ENCODE measurements at regions not wholly inside any gene's neighbourhood (a gene's known extent, or its start where the extent isn't known, plus 50 kb on each side); places are given as distances from the start of the nearest gene placed in this dataset.

DNA sequence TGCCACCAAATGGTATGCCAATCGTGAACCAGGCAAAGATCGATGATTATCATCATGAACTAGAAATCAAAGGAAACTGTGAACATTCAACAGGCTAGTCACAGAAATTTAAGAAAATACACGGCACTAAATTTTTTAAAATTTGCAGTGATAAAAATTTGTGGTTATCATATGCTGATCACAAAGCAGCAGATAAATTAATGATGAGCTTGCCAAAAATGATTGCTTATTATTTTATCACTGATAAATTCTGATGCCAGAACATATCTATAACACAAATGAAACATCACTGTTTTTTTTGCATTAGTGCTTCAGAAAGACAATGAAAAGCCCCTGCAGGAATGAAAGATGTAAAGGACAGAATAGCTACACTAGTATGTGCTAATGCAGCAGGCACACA lies 1413.2 kb upstream of the MAP3K7 start:
- H3K27ac Mint-ChIP-seq, result no peak overlapping the region
- peaks cover 1 to 3% of the 10 kb centered on the region in 2 donors for H3K9me3 Mint-ChIP-seq
- no peaks in the 10 kb centered on the region for H3K4me1 Mint-ChIP-seq
- H3K4me3 Mint-ChIP-seq, result no peak overlapping the region
- no peaks in the 10 kb centered on the region for H3K27me3 Mint-ChIP-seq
- H3K36me3 Mint-ChIP-seq, result no peaks in the 10 kb centered on the region
- ATAC-seq (replicated peaks), result no peak
- no peak for DNase-seq

DNA sequence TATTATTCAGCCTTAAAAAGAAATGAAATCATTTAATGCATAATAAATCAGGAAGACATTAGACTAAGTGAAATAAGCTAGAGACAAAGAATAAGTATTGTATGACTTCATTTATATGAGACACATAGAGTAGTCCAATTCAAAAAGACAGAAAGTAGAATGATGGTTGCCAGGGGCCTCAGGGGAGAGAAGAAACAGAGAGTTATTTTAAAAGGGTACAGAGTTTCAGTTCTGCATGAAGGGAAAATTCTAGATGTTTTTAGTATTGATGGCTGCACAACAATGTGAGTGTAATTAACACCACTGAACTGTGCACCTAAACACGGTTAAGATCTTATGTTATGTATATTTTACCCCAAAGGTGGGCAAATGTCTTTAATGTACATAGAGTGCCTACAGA lies 1407.9 kb upstream of the MAP3K7 start:
- ATAC-seq (replicated peaks), result no peak

GRCh38 chr6:91982559-91982958 lies 1395.7 kb upstream of the MAP3K7 start:
- DNase-seq (no peak), ATAC-seq (replicated peaks) (no peak)
- H3K4me1 Mint-ChIP-seq, result no peaks in the 10 kb centered on the region
- H3K27me3 Mint-ChIP-seq, result no peaks in the 10 kb centered on the region
- no peaks in the 10 kb centered on the region for H3K36me3 Mint-ChIP-seq
- no peak overlapping the region for H3K27ac Mint-ChIP-seq
- no peaks in the 10 kb centered on the region for H3K9me3 Mint-ChIP-seq
- no peak overlapping the region for H3K4me3 Mint-ChIP-seq

More for the DNA sequence above, 1407.9 kb upstream of the MAP3K7 start:
- no peak for DNase-seq
- Mint-ChIP-seq H3K4me1 (no peaks in the 10 kb centered on the region), H3K4me3 (no peak overlapping the region), H3K27ac (no peak overlapping the region), H3K9me3 (peaks cover 4 to 12% of the 10 kb centered on the region in 2 donors), H3K36me3 (no peaks in the 10 kb centered on the region), H3K27me3 (no peaks in the 10 kb centered on the region)

GRCh38 chr6:91976797-91977196 lies 1389.9 kb upstream of the MAP3K7 start:
- DNase-seq, result no peak
- Mint-ChIP-seq H3K4me1 (no peaks in the 10 kb centered on the region), H3K4me3 (no peak overlapping the region), H3K36me3 (no peaks in the 10 kb centered on the region), H3K9me3 (peaks cover 5 to 9% of the 10 kb centered on the region in 2 donors), H3K27me3 (no peaks in the 10 kb centered on the region), H3K27ac (no peak overlapping the region)
- no peak for ATAC-seq (replicated peaks)

DNA sequence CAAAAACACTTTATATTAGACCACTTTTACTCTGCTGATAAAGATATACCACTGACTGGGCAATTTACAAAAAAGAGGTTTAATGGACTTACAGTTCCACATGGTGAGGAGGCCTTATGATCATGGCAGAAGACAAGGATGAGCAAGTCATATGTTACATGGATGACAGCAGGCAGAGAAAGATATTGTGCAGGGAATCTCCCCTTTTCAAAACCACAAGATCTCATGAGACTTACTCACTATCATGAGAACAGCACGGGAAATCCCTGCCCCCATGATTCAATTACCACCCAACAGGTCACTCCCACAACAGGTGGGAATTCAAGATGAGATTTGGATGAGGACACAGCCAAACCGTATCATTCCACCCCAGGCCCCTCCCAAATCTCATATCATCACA lies 1383.8 kb upstream of the MAP3K7 start:
- H3K27ac Mint-ChIP-seq, result no peak overlapping the region
- H3K4me1 Mint-ChIP-seq, result no peaks in the 10 kb centered on the region
- DNase-seq, result no peak
- no peak for ATAC-seq (replicated peaks)
- no peaks in the 10 kb centered on the region for H3K27me3 Mint-ChIP-seq
- H3K36me3 Mint-ChIP-seq, result no peaks in the 10 kb centered on the region
- H3K9me3 Mint-ChIP-seq, result peaks cover 17 to 20% of the 10 kb centered on the region in 2 donors
- no peak overlapping the region for H3K4me3 Mint-ChIP-seq

DNA sequence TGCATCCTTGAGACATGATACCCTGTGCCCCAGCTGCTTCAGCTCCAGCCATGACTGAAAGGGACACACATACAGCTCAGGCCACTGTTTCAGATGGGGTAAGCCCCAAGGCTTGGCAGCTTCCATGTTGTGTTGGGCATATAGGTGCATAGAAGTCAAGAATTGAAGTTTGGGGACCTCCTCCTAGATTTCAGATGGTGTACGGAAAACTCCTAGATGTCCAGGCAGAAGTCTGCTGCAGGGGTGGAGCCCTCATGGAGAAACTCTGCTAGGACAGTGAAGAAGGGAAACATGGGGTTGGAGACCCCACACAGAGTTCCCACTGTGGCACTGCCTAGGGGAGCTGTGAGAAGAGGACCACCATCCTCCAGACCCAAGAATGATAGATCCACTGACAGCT lies 1379.0 kb upstream of the MAP3K7 start:
- no peak for DNase-seq

DNA sequence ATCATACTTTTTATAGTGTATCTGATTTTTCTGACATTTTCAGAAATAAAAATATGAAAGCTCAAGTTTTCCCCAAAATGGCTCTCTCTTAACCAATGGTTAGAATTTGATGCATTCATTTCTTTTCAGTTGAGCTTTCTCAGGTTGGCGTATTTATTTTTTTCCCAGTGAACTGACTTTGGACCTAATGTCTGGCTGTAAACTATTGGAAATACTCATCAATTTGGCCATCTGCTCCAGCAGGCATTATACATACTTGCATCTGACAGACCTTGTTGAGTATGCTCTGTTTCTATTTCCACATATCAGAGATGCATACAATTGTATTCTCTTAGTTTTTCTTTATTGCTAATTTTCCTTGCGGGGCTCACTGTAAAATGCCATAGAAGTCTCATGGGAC lies 1374.8 kb upstream of the MAP3K7 start:
- Mint-ChIP-seq H3K27ac (no peak overlapping the region), H3K27me3 (no peaks in the 10 kb centered on the region), H3K9me3 (peaks cover 10 to 16% of the 10 kb centered on the region in 2 donors), H3K4me3 (no peak overlapping the region), H3K36me3 (no peaks in the 10 kb centered on the region), H3K4me1 (no peaks in the 10 kb centered on the region)
- DNase-seq, result no peak
- no peak for ATAC-seq (replicated peaks)

More for the DNA sequence above, 1379.0 kb upstream of the MAP3K7 start:
- no peak overlapping the region for H3K4me3 Mint-ChIP-seq
- no peaks in the 10 kb centered on the region for H3K27me3 Mint-ChIP-seq
- no peak overlapping the region for H3K27ac Mint-ChIP-seq
- peaks cover 15 to 18% of the 10 kb centered on the region in 2 donors for H3K9me3 Mint-ChIP-seq
- ATAC-seq (replicated peaks), result no peak
- H3K4me1 Mint-ChIP-seq, result no peaks in the 10 kb centered on the region
- H3K36me3 Mint-ChIP-seq, result no peaks in the 10 kb centered on the region

DNA sequence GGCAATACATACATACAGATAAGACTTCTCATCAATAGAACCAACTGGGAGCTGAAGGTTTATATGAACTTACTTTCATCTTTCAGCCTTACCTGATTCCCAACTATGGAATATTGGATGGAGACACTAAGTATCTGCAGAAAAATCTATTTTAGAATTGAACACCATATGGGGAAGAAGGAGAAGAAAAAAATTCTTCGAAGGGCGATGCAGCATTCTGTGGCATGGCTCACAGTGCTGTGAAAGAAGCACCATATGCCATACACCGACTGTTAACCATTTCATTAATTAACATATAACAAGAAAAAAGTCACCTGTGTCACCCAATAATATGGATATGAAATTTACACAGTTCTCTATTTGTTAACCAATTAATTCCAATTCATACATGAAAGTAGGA lies 1374.4 kb upstream of the MAP3K7 start:
- H3K9me3 Mint-ChIP-seq, result peaks cover 6 to 13% of the 10 kb centered on the region in 2 donors
- H3K4me3 Mint-ChIP-seq, result no peak overlapping the region
- ATAC-seq (replicated peaks) (no peak), DNase-seq (no peak)
- no peak overlapping the region for H3K27ac Mint-ChIP-seq
- H3K36me3 Mint-ChIP-seq, result no peaks in the 10 kb centered on the region
- H3K27me3 Mint-ChIP-seq, result no peaks in the 10 kb centered on the region
- no peaks in the 10 kb centered on the region for H3K4me1 Mint-ChIP-seq

- no peak overlapping the region for H3K4me3 Mint-ChIP-seq
- no peaks in the 10 kb centered on the region for H3K27me3 Mint-ChIP-seq
- no peaks in the 10 kb centered on the region for H3K36me3 Mint-ChIP-seq
- ATAC-seq (replicated peaks) (no peak), DNase-seq (no peak)
- H3K27ac Mint-ChIP-seq, result no peak overlapping the region
- no peaks in the 10 kb centered on the region for H3K4me1 Mint-ChIP-seq
- peaks cover 7% of the 10 kb centered on the region in 2 donors for H3K9me3 Mint-ChIP-seq
These were observed 1355.0 kb upstream of the MAP3K7 start for GRCh38 chr6:91941838-91942237.

DNA sequence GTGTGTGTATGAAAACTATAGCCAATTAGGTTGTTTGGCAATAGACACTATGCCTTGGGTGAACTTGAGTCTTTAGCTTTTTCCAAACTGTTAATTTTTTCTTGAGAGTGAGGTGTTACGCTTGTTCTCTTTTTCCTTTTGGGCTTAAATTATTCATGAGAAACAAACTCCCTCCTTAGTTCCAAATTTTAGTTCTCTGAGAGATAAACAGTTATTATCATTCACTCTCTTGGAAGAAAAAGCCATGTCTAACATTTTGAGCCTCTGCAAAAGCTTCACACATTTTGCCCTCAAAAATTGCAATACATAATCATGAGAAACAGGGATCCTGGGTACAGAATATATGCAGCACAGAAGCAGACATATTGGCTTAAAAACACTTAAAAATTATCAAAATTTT lies 1353.9 kb upstream of the MAP3K7 start:
- H3K36me3 Mint-ChIP-seq, result no peaks in the 10 kb centered on the region
- H3K9me3 Mint-ChIP-seq, result peaks cover 4 to 7% of the 10 kb centered on the region in 2 donors
- no peaks in the 10 kb centered on the region for H3K4me1 Mint-ChIP-seq
- no peaks in the 10 kb centered on the region for H3K27me3 Mint-ChIP-seq
- DNase-seq, result no peak
- no peak for ATAC-seq (replicated peaks)
- no peak overlapping the region for H3K4me3 Mint-ChIP-seq
- no peak overlapping the region for H3K27ac Mint-ChIP-seq

- ATAC-seq (replicated peaks), result no peak
- H3K9me3 Mint-ChIP-seq, result peaks cover 10 to 11% of the 10 kb centered on the region in 2 donors
- H3K27me3 Mint-ChIP-seq, result no peaks in the 10 kb centered on the region
- DNase-seq, result no peak
- no peaks in the 10 kb centered on the region for H3K4me1 Mint-ChIP-seq
- no peak overlapping the region for H3K27ac Mint-ChIP-seq
- no peaks in the 10 kb centered on the region for H3K36me3 Mint-ChIP-seq
- no peak overlapping the region for H3K4me3 Mint-ChIP-seq
These were observed 1340.0 kb upstream of the MAP3K7 start for GRCh38 chr6:91926827-91927226.

DNA sequence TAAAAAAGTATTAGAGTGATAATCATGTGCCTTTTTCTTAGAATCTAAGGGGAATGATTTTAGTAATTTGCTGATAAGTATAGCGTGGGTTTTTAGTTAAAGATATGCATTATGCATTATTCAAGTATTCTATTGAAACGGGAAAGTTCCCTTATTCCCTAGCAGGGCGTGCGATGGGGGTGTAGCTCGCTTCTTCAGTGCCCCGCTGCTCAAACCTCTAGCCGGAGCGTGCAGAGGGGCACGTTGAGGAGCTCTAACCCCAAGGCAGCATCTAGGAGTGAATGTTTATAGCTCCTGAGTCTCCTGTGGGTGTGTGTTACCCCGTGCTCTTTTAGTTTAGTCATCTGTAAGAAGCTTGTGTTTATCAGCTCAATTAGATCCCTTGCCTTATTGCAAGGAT lies 1339.5 kb upstream of the MAP3K7 start:
- Mint-ChIP-seq H3K27me3 (no peaks in the 10 kb centered on the region), H3K27ac (no peak overlapping the region), H3K36me3 (no peaks in the 10 kb centered on the region), H3K9me3 (peaks cover 10 to 11% of the 10 kb centered on the region in 2 donors), H3K4me1 (no peaks in the 10 kb centered on the region), H3K4me3 (no peak overlapping the region)
- no peak for ATAC-seq (replicated peaks)
- DNase-seq, result no peak

DNA sequence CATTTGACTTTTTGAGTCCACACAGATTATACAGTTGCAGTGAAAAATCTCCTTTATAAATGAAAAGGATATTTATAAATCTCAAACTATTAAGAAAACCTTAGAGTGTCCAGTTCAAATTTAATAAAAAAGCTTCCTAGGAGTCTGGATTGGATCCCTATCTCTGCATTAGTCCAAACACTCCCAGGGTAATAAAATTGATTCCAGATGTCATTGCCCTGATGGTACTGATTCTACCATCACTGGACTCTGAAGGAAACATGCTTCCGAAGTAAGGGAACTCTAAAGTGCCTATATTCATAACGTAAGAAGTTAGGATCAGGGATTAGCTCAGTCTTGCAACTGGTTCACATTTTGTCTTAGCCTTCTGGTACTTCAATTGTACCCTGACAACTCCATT lies 1325.1 kb upstream of the MAP3K7 start:
- no peak overlapping the region for H3K27ac Mint-ChIP-seq
- H3K4me3 Mint-ChIP-seq, result no peak overlapping the region
- H3K27me3 Mint-ChIP-seq, result no peaks in the 10 kb centered on the region
- H3K4me1 Mint-ChIP-seq, result no peaks in the 10 kb centered on the region
- DNase-seq, result no peak
- no peak for ATAC-seq (replicated peaks)
- peaks cover 4 to 10% of the 10 kb centered on the region in 2 donors for H3K9me3 Mint-ChIP-seq
- no peaks in the 10 kb centered on the region for H3K36me3 Mint-ChIP-seq

DNA sequence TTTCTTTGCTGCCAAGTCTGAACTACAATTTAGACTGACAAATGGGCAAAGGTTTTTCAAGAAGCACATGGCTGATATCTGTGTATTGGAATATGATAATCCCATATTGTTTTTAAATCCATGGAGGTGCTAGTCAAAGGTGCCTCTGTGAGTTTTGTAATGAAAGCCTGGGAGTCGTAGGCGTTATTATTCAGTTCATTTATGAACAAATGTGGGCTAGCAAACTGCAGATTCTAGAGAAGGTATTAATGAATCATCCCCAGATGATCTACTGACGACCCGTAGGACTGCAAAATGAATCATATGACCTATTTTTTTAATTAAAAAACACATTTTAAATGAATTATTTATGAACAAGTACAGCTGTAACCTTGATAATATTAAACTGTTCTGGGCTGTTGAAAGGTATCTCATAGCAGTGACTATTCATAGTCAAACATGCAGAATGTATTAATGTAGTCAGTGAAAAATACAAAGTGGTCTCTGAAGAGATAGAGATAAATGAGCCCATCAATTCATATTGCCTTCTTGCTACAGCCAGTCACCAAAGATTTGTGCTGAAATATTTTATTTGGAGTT lies 1317.8 kb upstream of the MAP3K7 start:
- Mint-ChIP-seq H3K4me3 (no peak overlapping the region), H3K27me3 (no peaks in the 10 kb centered on the region), H3K36me3 (no peaks in the 10 kb centered on the region), H3K4me1 (no peaks in the 10 kb centered on the region), H3K9me3 (peaks cover 6 to 8% of the 10 kb centered on the region in 2 donors), H3K27ac (no peak overlapping the region)
- no peak for DNase-seq
- no peak for ATAC-seq (replicated peaks)

GRCh38 chr6:91895599-91896285 lies 1308.9 kb upstream of the MAP3K7 start:
- Mint-ChIP-seq H3K9me3 (peaks cover 10 to 18% of the 10 kb centered on the region in 2 donors), H3K27ac (no peak overlapping the region), H3K4me3 (no peak overlapping the region), H3K27me3 (no peaks in the 10 kb centered on the region), H3K4me1 (no peaks in the 10 kb centered on the region), H3K36me3 (no peaks in the 10 kb centered on the region)
- ATAC-seq (replicated peaks), result no peak
- no peak for DNase-seq
